K562 (cell line): ENCODE measurements at regions not wholly inside any gene's neighbourhood (a gene's known extent, or its start where the extent isn't known, plus 50 kb on each side); places are given as distances from the start of the nearest gene placed in this dataset.

Experiments
- ATAC-seq: fragments of 200-7000 bp; cut with Tn5 transposase; 3 replicates; pipeline ENCODE4 v1.9.1; 2020; ENCODE audit warnings: moderate library complexity
- BruUV-seq: library from RNA; stranded (reverse); fragments of 400-500 nt; replicated peaks from 2 replicates; lab custom pipeline; 2021; lab: Mats Ljungman, UMichigan
- CTCF ChIA-PET: fragments of 300-600 bp; formaldehyde crosslinking; extraction: SDS; loops from one replicate; lab custom pipeline; 2021; ENCODE audit warnings: low intra/inter-chr PET ratio; lab: Yijun Ruan, JAX
- POLR2A ChIA-PET: fragments of 300-600, 350-650 bp; sonication (Branson Sonifier 250); formaldehyde crosslinking; extraction: SDS; loops from one replicate; lab custom pipeline; 2021; ENCODE audit warnings: antibody characterized with exemption, inconsistent platforms; lab: Yijun Ruan, JAX
- DNase-seq, 4 experiments: peaks; one replicate each; pipeline versions ENCODE4 v3.0.0 to v3.0.0-alpha.2; 2011 to 2018; ENCODE audit warnings: low spot score in 3 of 4, mixed read lengths in 3 of 4; ENCODE audit errors: extremely low read depth in 1 of 4
- FAIRE-seq: peaks from 2 replicates; lab custom pipeline; 2011; peaks lifted over from hg19 to GRCh38; lab: Jason Lieb, UNC
- H2AFZ ChIP-seq: 2 replicates; pipeline ENCODE4 v1.6.0; 2011; ENCODE audit warnings: low read depth, low read length, control low read depth, inconsistent platforms
- H3K27ac ChIP-seq: fragments of 200-600 bp; 3 replicates; pipeline ENCODE4 v1.8.0; 2011; ENCODE audit warnings: low read depth, mild to moderate bottlenecking, control low read depth, inconsistent platforms, low read length, moderate library complexity, mixed read lengths; ENCODE audit errors: extremely low read depth
- H3K27me3 ChIP-seq, 2 experiments: fragments of 300-600 bp in 1 of 2; 2 replicates in 1 of 2; 3 replicates in 1 of 2; pipeline versions ENCODE4 v1.6.0 to v1.8.0; 2011; ENCODE audit warnings: inconsistent platforms in 2 of 2, low read length in 2 of 2, mild to moderate bottlenecking in 1 of 2, mixed read lengths in 1 of 2, moderate library complexity in 1 of 2; ENCODE audit not compliant: control insufficient read depth in 2 of 2, insufficient read depth in 2 of 2
- H3K36me3 ChIP-seq: fragments of 300-600 bp; 3 replicates; pipeline ENCODE4 v1.8.0; 2011; ENCODE audit warnings: mild to moderate bottlenecking, low read length, inconsistent platforms; ENCODE audit not compliant: control insufficient read depth, insufficient read depth
- H3K4me1 ChIP-seq, 2 experiments: fragments of 200-600 bp in 1 of 2; replicated peaks in 1 of 2; 2 replicates in 1 of 2; 3 replicates in 1 of 2; pipeline versions ENCODE4 v1.5.1 to v1.8.0; 2011; ENCODE audit warnings: inconsistent platforms in 2 of 2, low read length in 2 of 2, mild to moderate bottlenecking in 1 of 2, mixed read lengths in 1 of 2, moderate library complexity in 1 of 2; ENCODE audit not compliant: control insufficient read depth in 2 of 2, insufficient read depth in 2 of 2
- H3K4me2 ChIP-seq: 2 replicates; pipeline ENCODE4 v1.6.1; 2011; ENCODE audit warnings: low read length, control low read depth, inconsistent platforms, mixed read lengths; ENCODE audit not compliant: insufficient read depth
- H3K4me3 ChIP-seq: fragments of 200-600 bp; sonication (generic), shearing (Covaris generic); 2 replicates; pipeline ENCODE4 v1.5.1; 2016; ENCODE audit warnings: control low read depth, inconsistent platforms
- H3K79me2 ChIP-seq: fragments of 200-600 bp; 3 replicates; pipeline ENCODE4 v1.8.0; 2011; ENCODE audit warnings: low read length, inconsistent platforms; ENCODE audit not compliant: control insufficient read depth, insufficient read depth
- H3K9ac ChIP-seq, 2 experiments: 2 replicates each; pipeline versions ENCODE4 v1.6.0 to v1.6.1; 2011; ENCODE audit warnings: low read depth in 2 of 2, low read length in 2 of 2, control low read depth in 1 of 2, inconsistent platforms in 1 of 2, mild to moderate bottlenecking in 1 of 2, mixed read lengths in 1 of 2; ENCODE audit not compliant: insufficient read depth in 1 of 2
- H3K9me1 ChIP-seq: one replicate; pipeline ENCODE4 v1.6.0; 2011; ENCODE audit warnings: inconsistent platforms, mild to moderate bottlenecking, low read length, moderate library complexity; ENCODE audit not compliant: control insufficient read depth, insufficient read depth
- H3K9me3 ChIP-seq: replicated peaks from 2 replicates; pipeline ENCODE4 v1.5.1; 2011; ENCODE audit warnings: low read depth, low read length, inconsistent platforms; ENCODE audit not compliant: control insufficient read depth, insufficient read depth
- H4K20me1 ChIP-seq: replicated peaks from 2 replicates; pipeline ENCODE4 v1.6.1; 2011; ENCODE audit warnings: low read length, inconsistent platforms, mixed read lengths; ENCODE audit not compliant: control insufficient read depth, insufficient read depth
- PHF20 ChIP-seq: fragments of 450-650 bp; IDR thresholded peaks from 2 replicates; pipeline ENCODE4 v1.6.1; 2018; ENCODE audit not compliant: partially characterized antibody
- PHTF2 ChIP-seq: fragments of 250-450 bp; sonication (Bioruptor Pico); IDR thresholded peaks from 2 replicates; pipeline ENCODE4 v1.5.0; 2021; ENCODE audit warnings: mild to moderate bottlenecking
- SMAD1 ChIP-seq: fragments of 150-350 bp; IDR thresholded peaks from 2 replicates; pipeline ENCODE4 v1.6.1; 2014; ENCODE audit warnings: low read length, low read depth; ENCODE audit not compliant: partially characterized antibody
- ZNF695 ChIP-seq: fragments of 450-650 bp; formaldehyde crosslinking; IDR thresholded peaks from 2 replicates; pipeline ENCODE4 v1.4.0; 2020; ENCODE audit warnings: mild to moderate bottlenecking, moderate library complexity
- WGBS: fragments of 100-300 bp; shearing (Covaris generic); methylation state at CpG from one replicate; pipeline ENCODE4 v1.1.6; 2016; ENCODE audit warnings: low coverage, mixed read lengths; ENCODE audit not compliant: insufficient coverage; ENCODE audit errors: missing lambda C conversion rate; 5-methylcytosine and 5-hydroxymethylcytosine counted together
- in situ Hi-C: fragments of 300-500 bp; cut with MboI; formaldehyde crosslinking; loops from 4 replicates; pipeline ENCODE4 v1.15.0; 2018; ENCODE audit warnings: inconsistent platforms, mixed read lengths
- intact Hi-C: fragments of 100-400 bp; cut with micrococcal nuclease; formaldehyde crosslinking; loops from 2 replicates; pipeline ENCODE4 v1.14.2; 2022
- TF ChIP-seq, protein P1 (sequence below): fragments of 450-650 bp; formaldehyde crosslinking; IDR thresholded peaks from 2 replicates; pipeline ENCODE4 v1.4.0; 2020; ENCODE audit warnings: mild to moderate bottlenecking, mixed read lengths

DNA sequence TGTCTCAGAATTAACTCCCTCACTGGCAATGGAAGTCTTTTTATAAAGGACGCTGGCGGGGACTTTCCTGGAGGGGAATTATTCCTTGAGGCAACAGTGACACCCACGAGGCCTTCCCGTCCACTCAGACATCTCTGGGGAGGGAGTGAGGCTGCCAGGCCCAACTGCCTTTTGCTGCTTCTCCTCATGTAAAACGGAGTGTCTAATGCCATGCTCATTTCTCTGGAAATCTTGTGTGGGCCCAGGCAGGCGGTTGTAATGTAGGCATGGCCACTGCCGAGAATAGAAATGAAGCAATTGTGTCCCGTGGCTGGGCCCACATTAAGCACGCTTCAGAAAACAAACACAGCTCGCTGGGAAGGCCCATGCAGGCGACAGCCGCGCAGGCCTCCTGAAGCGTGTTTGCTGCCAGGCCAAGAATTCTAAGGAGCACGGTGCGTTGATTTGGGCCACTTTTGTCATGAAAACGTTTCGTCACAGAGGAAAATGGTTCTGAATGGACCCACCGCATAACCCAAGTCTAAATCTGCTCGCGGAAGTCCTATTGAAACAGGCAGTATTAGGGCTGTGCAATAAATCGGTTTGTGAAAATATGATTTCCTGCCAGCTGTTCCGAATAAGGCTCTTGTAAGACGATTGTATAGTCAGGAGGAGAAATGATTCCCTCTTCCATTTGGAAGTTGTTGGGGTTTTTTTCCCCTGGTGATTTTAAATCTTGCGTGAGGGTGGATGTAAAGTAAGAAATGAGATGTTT, 104.2 kb upstream of the CHST15 start (continued):
- TF ChIP-seq SMAD1 = no peak
- no peak for TF ChIP-seq PHTF2 (CRISPR knock-in tag)
- TF ChIP-seq PHF20 = no peak

DNA sequence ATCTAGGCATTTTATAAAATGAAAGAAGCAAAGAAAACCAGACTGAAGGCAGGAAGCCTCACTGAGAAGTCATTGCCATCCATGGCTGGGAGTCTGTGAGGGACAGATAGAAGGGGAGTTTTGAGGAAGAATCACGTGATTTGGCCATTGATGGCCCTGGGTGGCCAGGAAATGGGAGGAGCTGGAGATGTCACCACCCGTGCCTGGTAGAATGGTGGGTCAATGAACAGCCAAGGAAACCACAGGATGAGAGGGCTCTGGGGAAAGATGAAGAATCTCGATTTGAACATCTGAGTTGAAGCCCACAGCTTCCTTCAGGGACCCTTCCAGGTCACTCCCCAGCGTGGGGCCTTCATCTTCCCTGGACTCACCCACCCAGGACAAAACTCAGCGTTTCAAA, 103.3 kb upstream of the CHST15 start:
- intact Hi-C loops (no loop called here), in situ Hi-C loops (no loop called here)
- DNase-seq (no peak), ATAC-seq (no peak), FAIRE-seq (no peak)
- H3K27me3 ChIP-seq = peaks cover 0 to 6% of the 10 kb centered on the region in 2 experiments; a peak in 3 of 5 replicates
- no peaks in the 10 kb centered on the region for H4K20me1 ChIP-seq
- no peak overlapping the region for H2AFZ ChIP-seq
- WGBS = 0% methylated on average over 5 of the region's 5 CpGs
- H3K9ac ChIP-seq = no peak overlapping the region
- no peak overlapping the region for H3K27ac ChIP-seq
- no TSS peak for BruUV-seq
- no peaks in the 10 kb centered on the region for H3K9me3 ChIP-seq
- no peaks in the 10 kb centered on the region for H3K36me3 ChIP-seq
- H3K4me3 ChIP-seq = no peak overlapping the region
- H3K9me1 ChIP-seq = no peaks in the 10 kb centered on the region
- H3K4me1 ChIP-seq = no peaks in the 10 kb centered on the region
- H3K4me2 ChIP-seq = no peak overlapping the region
- no peaks in the 10 kb centered on the region for H3K79me2 ChIP-seq
- POLR2A ChIA-PET = no interaction called here
- TF ChIP-seq ZNF695 (CRISPR knock-in tag) = no peak
- TF ChIP-seq, protein P1, sequence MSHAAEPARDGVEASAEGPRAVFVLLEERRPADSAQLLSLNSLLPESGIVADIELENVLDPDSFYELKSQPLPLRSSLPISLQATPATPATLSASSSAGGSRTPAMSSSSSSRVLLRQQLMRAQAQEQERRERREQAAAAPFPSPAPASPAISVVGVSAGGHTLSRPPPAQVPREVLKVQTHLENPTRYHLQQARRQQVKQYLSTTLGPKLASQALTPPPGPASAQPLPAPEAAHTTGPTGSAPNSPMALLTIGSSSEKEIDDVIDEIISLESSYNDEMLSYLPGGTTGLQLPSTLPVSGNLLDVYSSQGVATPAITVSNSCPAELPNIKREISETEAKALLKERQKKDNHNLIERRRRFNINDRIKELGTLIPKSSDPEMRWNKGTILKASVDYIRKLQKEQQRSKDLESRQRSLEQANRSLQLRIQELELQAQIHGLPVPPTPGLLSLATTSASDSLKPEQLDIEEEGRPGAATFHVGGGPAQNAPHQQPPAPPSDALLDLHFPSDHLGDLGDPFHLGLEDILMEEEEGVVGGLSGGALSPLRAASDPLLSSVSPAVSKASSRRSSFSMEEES (CRISPR knock-in tag) = peak; percentile 83
- CTCF ChIA-PET = no interaction called here
